CD4-positive, alpha-beta T cell (primary cell): ENCODE measurements at regions not wholly inside any gene's neighbourhood (a gene's known extent, or its start where the extent isn't known, plus 50 kb on each side); places are given as distances from the start of the nearest gene placed in this dataset.

ENCODE experiments used
- ATAC-seq: fragments of 200-7000 bp; cut with Tn5 transposase; one replicate; pipeline ENCODE4 v1.10.0; 2022; ENCODE audit warnings: mild to moderate bottlenecking; ENCODE audit not compliant: poor library complexity
- CTCF ChIA-PET: fragments of 350-600 bp; sonication (Branson Sonifier 250); formaldehyde crosslinking; loops from one replicate; lab custom pipeline; 2021; ENCODE audit warnings: antibody characterized with exemption, inconsistent platforms; lab: Charles Lee
- POLR2A ChIA-PET: fragments of 350-600 bp; sonication (Branson Sonifier 250); formaldehyde crosslinking; loops from one replicate; lab custom pipeline; 2021; ENCODE audit warnings: antibody characterized with exemption, inconsistent platforms; lab: Charles Lee
- DNase-seq, 14 experiments: peaks; one replicate each; pipeline ENCODE4 v3.0.0-alpha.2; 2013 to 2020; ENCODE audit warnings: mixed read lengths in 2 of 14
- H3K27ac ChIP-seq, 2 donors: one replicate each; pipeline versions ENCODE4 v1.5.1 to v1.7.0; 2013; ENCODE audit warnings: low read length in 2 of 2, low read depth in 1 of 2, mild to moderate bottlenecking in 1 of 2
- H3K27me3 ChIP-seq, 2 experiments: 1 replicate in 1 of 2; 2 replicates in 1 of 2; pipeline versions ENCODE4 v1.6.1 to v1.7.0; 2013; ENCODE audit warnings: low read length in 2 of 2, control low read depth in 1 of 2, mild to moderate bottlenecking in 1 of 2, moderate library complexity in 1 of 2; ENCODE audit not compliant: insufficient read depth in 2 of 2, control insufficient read depth in 1 of 2
- H3K36me3 ChIP-seq: one replicate; pipeline ENCODE4 v1.6.1; 2013; ENCODE audit warnings: low read length, control low read depth; ENCODE audit not compliant: insufficient read depth
- H3K4me1 ChIP-seq: one replicate; pipeline ENCODE4 v1.6.1; 2013; ENCODE audit warnings: low read length, control low read depth; ENCODE audit not compliant: insufficient read depth
- H3K4me3 ChIP-seq: one replicate; pipeline ENCODE4 v1.5.1; 2013; ENCODE audit warnings: mild to moderate bottlenecking, low read length, moderate library complexity
- H3K9me3 ChIP-seq, 2 experiments: 1 replicate in 1 of 2; 2 replicates in 1 of 2; pipeline versions ENCODE4 v1.6.1 to v1.7.0; 2013; ENCODE audit warnings: low read length in 2 of 2, mild to moderate bottlenecking in 2 of 2, control low read depth in 1 of 2, moderate library complexity in 1 of 2; ENCODE audit not compliant: control insufficient read depth in 1 of 2, insufficient read depth in 1 of 2
- H3K27ac Mint-ChIP-seq: one replicate; pipeline ENCODE4 v1.8.0; 2020; ENCODE audit warnings: mixed read lengths
- H3K27me3 Mint-ChIP-seq: one replicate; pipeline ENCODE4 v1.8.0; 2021; ENCODE audit warnings: mixed read lengths
- H3K36me3 Mint-ChIP-seq: one replicate; pipeline ENCODE4 v1.8.0; 2021; ENCODE audit warnings: low read depth, mixed read lengths
- H3K4me1 Mint-ChIP-seq: one replicate; pipeline ENCODE4 v1.8.0; 2021; ENCODE audit warnings: low read depth, mixed read lengths
- H3K4me3 Mint-ChIP-seq: one replicate; pipeline ENCODE4 v1.8.0; 2020; ENCODE audit warnings: mild to moderate bottlenecking, mixed read lengths
- H3K9me3 Mint-ChIP-seq: one replicate; pipeline ENCODE4 v1.8.0; 2020; ENCODE audit warnings: mixed read lengths
- intact Hi-C, 2 experiments: fragments of 100-400 bp; cut with DNase I in 1 of 2; cut with micrococcal nuclease in 1 of 2; formaldehyde crosslinking; loops; one replicate each; pipeline versions ENCODE4 v1.15.1 to v1.9.0; 2023 to 2025; cut with DNase I, micrococcal nuclease
- TF ChIP-seq, protein P1 (sequence below): fragments of 200-600 bp; IDR thresholded peaks from one replicate; pipeline ENCODE4 v1.8.0; 2022; ENCODE audit warnings: antibody characterized with exemption, mild to moderate bottlenecking

DNA sequence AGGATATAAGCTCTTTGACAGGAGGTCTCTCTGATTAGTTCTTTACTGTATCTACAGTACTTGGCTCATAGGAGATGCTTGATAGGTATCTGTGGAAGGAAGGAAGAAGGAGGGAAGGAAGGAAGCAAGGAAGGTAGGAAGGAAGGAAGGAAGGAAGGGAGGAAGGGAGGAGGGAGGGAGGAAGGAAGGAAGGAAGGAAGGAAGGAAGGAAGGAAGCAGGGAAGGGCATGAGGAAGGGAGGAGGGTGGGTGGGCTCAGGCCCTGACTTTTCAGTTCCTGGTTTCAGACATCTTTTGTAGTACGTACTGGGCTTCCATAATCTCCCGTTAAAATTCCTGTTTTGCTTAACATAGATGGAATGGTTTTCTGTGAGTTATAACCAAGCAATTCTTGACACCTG is 175.0 kb upstream of the NUDT4 start:
- Histone ChIP-seq H3K4me3 (no peak overlapping the region), H3K27ac (no peak overlapping the region), H3K27me3 (no peaks in the 10 kb centered on the region), H3K36me3 (no peaks in the 10 kb centered on the region), H3K9me3 (no peaks in the 10 kb centered on the region), H3K4me1 (no peaks in the 10 kb centered on the region)
- H3K36me3 Mint-ChIP-seq, result no peaks in the 10 kb centered on the region
- H3K27me3 Mint-ChIP-seq, result peaks cover 6% of the 10 kb centered on the region
- CTCF ChIA-PET, result no interaction called here
- H3K27ac Mint-ChIP-seq, result no peak overlapping the region
- TF ChIP-seq, protein P1, sequence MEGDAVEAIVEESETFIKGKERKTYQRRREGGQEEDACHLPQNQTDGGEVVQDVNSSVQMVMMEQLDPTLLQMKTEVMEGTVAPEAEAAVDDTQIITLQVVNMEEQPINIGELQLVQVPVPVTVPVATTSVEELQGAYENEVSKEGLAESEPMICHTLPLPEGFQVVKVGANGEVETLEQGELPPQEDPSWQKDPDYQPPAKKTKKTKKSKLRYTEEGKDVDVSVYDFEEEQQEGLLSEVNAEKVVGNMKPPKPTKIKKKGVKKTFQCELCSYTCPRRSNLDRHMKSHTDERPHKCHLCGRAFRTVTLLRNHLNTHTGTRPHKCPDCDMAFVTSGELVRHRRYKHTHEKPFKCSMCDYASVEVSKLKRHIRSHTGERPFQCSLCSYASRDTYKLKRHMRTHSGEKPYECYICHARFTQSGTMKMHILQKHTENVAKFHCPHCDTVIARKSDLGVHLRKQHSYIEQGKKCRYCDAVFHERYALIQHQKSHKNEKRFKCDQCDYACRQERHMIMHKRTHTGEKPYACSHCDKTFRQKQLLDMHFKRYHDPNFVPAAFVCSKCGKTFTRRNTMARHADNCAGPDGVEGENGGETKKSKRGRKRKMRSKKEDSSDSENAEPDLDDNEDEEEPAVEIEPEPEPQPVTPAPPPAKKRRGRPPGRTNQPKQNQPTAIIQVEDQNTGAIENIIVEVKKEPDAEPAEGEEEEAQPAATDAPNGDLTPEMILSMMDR, result no peak
- POLR2A ChIA-PET, result no interaction called here
- no peak for DNase-seq
- intact Hi-C loops, result no loop called here
- no peaks in the 10 kb centered on the region for H3K9me3 Mint-ChIP-seq
- no peak overlapping the region for H3K4me3 Mint-ChIP-seq
- no peaks in the 10 kb centered on the region for H3K4me1 Mint-ChIP-seq
- no peak for ATAC-seq

- Mint-ChIP-seq H3K36me3 (no peaks in the 10 kb centered on the region), H3K9me3 (no peaks in the 10 kb centered on the region), H3K4me3 (no peak overlapping the region), H3K27ac (no peak overlapping the region), H3K27me3 (peaks cover 6% of the 10 kb centered on the region), H3K4me1 (no peaks in the 10 kb centered on the region)
- DNase-seq (no peak), ATAC-seq (no peak)
- Histone ChIP-seq H3K4me3 (no peak overlapping the region), H3K9me3 (no peaks in the 10 kb centered on the region), H3K27ac (no peak overlapping the region), H3K36me3 (no peaks in the 10 kb centered on the region), H3K4me1 (no peaks in the 10 kb centered on the region), H3K27me3 (no peaks in the 10 kb centered on the region)
- intact Hi-C loops, result no loop called here
- POLR2A ChIA-PET, result no interaction called here
- CTCF ChIA-PET, result no interaction called here
- TF ChIP-seq, protein P1, result no peak
These were observed 174.4 kb upstream of the NUDT4 start for GRCh38 chr12:93203361-93203760.

GRCh38 chr12:93204896-93205295 is 172.8 kb upstream of the NUDT4 start:
- Mint-ChIP-seq H3K27me3 (no peaks in the 10 kb centered on the region), H3K36me3 (no peaks in the 10 kb centered on the region), H3K4me1 (no peaks in the 10 kb centered on the region), H3K27ac (no peak overlapping the region), H3K4me3 (no peak overlapping the region), H3K9me3 (no peaks in the 10 kb centered on the region)
- Histone ChIP-seq H3K4me1 (no peaks in the 10 kb centered on the region), H3K4me3 (no peak overlapping the region), H3K9me3 (no peaks in the 10 kb centered on the region), H3K27me3 (no peaks in the 10 kb centered on the region), H3K27ac (no peak overlapping the region), H3K36me3 (no peaks in the 10 kb centered on the region)
- ChIA-PET POLR2A (no interaction called here), CTCF (no interaction called here)
- no peak for DNase-seq
- ATAC-seq, result no peak
- intact Hi-C loops, result no loop called here
- TF ChIP-seq, protein P1, result no peak
